SU-DHL-6 (cell line): ENCODE measurements at regions not wholly inside any gene's neighbourhood (a gene's known extent, or its start where the extent isn't known, plus 50 kb on each side); places are given as distances from the start of the nearest gene placed in this dataset.

Experiments used
- CTCF ChIP-seq: fragments of 200-600 bp; sonication (generic); IDR thresholded peaks from one replicate; pipeline ENCODE4 v1.5.1; 2017; ENCODE audit warnings: antibody characterized with exemption, mild to moderate bottlenecking, low read length, moderate library complexity; ENCODE audit not compliant: insufficient read depth, poor library complexity, severe bottlenecking
- EZH2phosphoT487 ChIP-seq: fragments of 200-600 bp; sonication (generic), shearing (Covaris generic); conservative IDR thresholded peaks from 2 replicates; pipeline ENCODE4 v1.6.1; 2018; ENCODE audit warnings: mild to moderate bottlenecking, antibody characterized with exemption, low read length, moderate library complexity, mixed read lengths

DNA sequence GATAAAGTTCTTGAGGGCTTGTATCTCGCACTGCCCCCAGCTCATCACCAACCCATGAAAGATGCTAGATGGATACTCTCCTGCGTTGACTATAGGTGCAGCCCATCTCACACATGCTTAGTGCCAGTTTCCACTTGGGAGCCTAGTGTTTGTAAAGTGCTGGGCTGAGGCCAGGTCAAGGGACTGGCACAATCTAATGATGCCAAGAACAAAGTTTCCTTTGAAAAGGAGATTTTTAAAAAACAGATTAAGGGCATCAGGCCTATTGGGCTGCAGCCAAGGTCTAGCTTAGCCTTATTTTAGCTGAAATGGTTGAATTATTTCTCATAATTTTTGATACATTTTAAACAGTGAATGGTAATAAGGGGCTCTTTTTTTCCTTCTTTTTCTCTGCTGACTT is 259.0 kb downstream of the ADRA2A start:
- no peak for TF ChIP-seq CTCF
- no peak for TF ChIP-seq EZH2phosphoT487
